ENCODE measurements at regions not wholly inside any gene's neighbourhood (a gene's known extent, or its start where the extent isn't known, plus 50 kb on each side); places are given as distances from the start of the nearest gene placed in this dataset.

DNA sequence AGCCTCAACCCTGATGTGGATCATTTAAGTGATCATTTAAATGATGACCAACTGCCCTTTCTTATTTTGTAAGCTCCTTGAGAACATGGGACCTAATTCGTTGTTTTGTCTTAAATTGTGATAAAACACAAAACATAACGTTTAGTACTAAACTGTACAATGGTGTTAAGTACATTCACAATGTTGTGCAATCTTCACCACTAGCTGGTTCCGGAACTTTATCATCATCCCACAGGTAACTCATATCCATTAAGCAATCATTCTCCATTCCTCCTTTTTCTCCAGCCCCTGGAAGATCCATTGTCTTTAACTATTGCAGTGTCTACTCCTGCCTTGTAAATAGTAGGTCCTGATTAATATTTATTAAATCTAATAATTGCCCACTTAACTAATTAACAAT, 460.5 kb upstream of the BRINP1 start:
- DNase-seq (ENCODE audit: low read depth in 2 of 2) = no peak

DNA sequence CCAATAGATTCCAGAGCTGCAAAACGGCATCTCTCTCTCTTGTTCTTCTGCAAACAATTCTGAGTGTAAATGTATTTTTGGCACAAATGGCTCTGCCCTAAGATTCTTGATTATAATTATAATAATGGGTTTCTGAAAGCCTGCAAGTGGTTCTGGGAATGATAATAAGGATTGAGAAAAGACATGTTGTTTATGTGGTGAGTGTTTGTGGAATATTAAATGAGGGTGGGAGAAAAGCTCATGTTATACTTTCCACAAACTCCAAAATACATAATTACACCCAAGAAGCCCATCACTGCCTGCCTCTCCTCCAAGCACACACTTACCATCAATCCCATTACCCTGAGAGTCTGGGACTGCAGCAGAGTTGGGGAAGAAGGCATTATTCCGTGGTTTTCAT, 460.0 kb upstream of the BRINP1 start:
- no peak for DNase-seq (ENCODE audit: low read depth in 2 of 2)

DNA sequence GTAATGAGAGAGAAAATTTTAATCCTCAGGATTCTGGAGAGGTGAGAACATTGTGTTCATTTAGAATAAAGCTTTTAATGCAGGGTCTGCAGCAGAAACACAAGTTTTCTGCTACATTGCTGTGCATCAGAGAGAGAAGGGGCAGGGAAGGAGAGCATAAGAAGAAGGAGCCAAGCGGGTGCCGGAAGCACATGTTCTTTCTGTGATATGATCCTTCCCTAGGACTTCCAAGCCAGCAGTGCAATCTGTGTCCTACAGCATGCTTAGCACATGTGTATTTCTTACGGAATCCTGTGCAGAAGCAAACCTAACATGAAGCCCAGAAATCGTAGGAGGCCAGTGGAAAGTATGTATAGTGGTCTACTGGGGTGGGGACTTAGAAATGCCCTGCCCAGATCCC, 458.3 kb upstream of the BRINP1 start:
- DNase-seq (ENCODE audit: low read depth in 2 of 2) = no peak

DNA sequence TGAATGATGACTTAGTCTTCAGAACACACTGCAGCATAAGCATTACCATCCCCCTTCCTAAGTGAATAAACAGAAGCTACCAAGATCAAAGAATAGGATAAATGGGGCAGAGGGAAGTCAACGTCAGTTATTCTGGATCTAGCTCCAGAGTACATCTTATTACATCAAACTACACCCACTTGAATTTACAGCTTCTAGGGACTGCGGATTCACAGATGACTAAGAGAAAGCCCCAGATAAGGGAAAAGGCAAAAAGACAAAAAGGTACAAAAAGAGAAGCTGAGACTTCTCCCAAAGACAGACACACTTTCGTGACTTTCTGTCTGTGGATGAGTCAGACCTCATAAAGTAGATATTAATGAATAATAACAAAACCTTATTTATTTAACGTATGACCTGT, 457.9 kb upstream of the BRINP1 start:
- DNase-seq (ENCODE audit: low read depth in 2 of 2) = no peak

DNA sequence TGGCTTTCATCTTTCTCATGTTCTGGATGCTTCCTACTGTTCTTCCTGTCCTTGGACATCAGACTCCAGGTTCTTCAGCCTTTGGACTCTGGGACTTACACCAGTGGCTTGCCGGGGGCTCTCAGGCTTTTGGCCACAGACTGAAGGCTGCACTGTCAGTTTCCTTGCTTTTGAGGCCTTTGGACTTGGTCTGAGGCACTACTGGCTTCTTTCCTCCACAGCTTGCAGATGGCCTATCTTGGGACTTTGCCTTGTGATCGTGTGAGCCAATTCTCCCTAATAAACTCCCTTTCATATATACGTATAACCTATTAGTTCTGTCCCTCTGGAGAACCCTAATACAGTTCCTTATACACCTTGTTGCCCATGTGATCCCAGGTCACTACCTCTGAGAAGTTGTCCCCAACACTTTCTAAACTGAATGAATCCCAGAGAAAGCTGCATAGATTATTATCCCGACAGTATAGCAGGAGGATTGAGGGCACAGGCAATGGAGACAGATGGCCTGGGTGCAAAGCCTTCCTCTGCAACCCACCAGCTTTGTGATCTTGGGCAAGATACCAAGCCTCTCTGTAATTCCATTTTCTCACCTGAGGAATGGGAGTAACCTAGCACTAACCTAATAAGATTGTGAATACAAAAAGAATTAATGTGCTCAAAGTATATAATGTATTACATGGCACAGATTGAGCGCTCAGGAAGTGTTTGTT, 449.6 kb upstream of the BRINP1 start:
- DNase-seq (ENCODE audit: low read depth in 2 of 2) = no peak

DNA sequence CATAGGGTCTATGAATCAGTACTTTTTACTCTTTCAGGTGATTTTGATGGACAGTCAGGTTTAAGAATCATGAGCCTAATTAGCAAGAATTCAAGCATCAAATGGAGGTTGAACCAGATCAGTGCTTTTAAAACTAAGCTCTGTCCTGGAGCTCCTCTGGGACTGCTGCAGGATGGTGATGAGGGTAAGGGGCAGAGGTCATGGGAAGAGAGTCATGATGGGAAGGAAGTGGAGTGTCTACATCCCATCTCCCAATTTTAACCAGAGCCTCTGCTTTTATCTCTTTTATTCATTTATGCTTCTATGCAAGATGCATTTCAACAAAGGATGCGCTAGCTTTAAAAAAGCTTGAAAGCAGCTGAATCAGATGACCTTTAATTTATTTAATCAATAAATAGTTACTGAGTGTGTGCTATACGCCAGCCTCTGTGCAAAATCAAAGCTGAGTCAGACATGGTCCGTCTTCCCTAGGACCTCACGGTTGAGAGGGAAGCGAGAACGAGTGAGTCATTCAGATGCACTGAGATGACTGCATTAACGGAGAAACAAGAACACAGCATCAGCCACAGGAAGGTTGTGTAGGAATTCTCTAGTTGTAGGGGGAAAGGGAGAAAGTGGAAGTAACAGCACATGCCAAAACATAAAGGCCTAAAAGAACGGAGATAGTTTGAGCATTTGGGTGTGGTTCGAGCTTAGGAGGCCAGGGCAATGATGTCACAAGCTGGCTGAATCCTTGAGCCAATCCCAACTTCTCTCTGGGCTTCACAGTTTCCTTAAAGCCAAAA, 441.6 kb upstream of the BRINP1 start:
- no peak for DNase-seq (ENCODE audit: low read depth in 2 of 2)

DNA sequence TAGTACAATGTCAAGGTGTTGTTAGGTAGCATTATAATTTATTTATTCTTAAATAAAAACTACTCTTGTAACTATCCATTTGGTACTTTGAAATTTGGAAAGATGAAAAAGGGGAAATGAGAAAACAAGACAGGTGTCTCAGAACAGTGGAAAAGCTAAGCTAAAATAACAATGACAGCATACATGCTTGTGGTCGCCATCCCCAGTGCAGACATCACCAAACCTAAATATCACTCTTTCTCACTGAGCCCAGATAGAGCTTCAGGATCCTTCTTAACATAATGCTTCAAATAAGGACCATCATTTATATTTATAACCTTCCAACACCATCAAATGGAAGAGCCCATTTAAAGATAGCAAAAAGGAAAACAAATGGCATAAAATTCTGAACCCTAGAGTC, 434.4 kb upstream of the BRINP1 start:
- DNase-seq (ENCODE audit: low read depth in 2 of 2) = no peak

DNA sequence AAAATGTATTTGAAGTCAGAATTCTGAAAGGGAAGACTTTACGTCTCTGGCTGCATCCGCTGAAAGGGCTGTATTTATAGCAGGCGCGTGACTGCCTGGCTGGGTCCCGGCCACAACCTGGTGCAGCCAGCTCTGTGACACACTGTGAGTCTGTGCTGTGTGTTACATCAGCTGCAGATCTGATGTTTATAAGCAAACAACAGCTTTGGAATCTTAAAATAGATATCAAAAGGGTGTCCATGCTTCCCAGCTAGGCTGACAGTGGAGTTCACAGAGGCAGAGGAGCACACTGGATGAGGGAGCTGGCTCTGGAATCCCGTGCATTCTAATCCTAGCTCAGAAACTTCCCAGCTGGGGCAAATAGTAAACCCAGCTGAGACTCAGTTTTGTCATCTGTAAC, 433.4 kb upstream of the BRINP1 start:
- DNase-seq (ENCODE audit: low read depth in 2 of 2) = no peak

DNA sequence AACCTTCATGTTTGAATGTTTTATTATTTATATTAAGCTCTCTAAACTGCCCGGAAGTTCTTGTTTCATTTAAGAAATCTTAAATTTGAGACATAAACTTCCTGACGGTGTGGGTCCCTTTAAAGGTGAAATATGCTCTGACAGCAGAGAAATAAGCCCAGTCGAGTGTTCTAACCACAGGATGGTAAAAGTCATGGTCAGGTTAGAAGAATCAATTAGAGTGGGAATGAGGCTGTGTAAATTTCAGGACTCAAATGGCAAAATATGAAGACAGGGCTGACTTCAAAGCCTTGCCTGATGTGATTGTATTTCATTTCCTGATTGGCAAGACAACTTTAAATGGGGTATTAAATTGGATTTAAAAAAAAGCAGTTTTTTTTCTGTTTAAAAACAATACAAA, 432.9 kb upstream of the BRINP1 start:
- DNase-seq (ENCODE audit: low read depth in 2 of 2) = no peak

DNA sequence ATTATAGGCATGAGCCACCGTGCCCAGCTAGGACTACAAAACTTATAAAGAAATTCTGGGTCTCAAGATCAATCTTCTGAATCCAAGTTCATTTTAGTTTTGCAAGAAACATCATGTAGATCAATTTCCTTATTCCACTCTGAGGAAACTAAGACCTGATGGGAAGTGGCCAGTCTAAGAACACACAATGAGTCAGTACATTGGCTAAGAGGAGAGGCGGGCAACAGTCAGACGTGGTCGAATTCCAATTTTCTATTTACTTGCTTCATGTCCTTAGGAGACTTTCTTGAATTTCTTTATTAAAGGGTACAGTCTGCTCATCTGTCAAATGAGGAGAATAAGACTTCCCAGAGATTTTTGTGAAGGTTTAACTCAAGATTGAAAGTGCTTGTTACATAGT, 432.1 kb upstream of the BRINP1 start:
- no peak for DNase-seq (ENCODE audit: low read depth in 2 of 2)

DNA sequence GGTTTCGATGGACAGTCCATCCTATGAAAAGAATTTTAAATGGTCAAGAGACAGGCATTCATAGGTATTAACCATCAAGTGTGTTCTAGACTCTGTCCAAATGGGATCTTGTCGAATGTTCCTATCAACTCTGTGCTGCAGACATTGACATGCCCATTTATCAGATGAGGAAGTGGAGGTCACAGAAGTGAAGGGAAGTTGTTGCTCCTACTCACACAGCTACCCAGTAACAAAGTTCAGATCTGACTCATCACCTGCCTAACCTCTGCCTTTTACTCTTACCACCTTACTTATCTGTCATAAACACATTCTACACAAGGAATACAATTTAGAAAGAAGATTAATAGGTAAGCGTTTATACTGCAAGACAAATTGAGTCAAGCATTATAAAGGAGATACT, 426.2 kb upstream of the BRINP1 start:
- no peak for DNase-seq (ENCODE audit: low read depth in 2 of 2)

DNA sequence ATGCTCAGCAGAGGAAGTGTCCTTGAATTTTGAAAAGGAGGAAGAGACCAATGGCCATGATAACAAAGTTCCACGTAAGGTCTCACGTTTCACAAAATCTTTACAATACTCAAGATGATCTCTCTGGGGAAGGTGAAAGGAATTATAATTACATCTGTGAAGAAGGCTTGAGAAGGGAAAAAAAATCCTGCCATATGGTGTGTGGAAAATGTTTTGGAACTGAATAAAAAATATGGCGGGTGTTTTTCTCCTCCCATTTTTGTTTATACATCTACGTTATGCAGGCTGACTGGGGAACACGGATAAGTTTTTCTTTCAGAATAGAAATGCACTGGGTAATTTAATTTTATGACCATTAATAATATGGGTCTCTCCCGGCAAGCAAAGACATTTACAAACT, 425.6 kb upstream of the BRINP1 start:
- no peak for DNase-seq (ENCODE audit: low read depth in 2 of 2)

DNA sequence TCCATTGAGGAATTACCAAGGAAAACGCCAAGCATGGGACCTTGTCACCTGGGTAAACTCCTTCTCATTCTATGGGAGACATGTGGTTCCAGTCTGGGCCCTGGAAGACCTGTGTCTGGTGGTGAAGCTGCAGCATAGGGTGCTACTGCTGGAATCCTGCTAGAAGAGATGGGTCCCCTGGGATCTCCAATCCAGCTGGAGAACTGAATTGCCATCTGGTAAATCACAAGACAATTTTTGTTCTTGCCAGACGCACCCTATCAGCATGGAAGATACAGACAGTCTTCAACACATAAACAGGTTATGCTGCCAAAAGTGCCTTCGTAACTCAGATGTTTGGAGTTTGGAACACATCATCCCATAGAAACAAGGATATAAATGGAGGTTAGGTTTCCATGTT, 424.0 kb upstream of the BRINP1 start:
- DNase-seq (ENCODE audit: low read depth in 2 of 2) = no peak

DNA sequence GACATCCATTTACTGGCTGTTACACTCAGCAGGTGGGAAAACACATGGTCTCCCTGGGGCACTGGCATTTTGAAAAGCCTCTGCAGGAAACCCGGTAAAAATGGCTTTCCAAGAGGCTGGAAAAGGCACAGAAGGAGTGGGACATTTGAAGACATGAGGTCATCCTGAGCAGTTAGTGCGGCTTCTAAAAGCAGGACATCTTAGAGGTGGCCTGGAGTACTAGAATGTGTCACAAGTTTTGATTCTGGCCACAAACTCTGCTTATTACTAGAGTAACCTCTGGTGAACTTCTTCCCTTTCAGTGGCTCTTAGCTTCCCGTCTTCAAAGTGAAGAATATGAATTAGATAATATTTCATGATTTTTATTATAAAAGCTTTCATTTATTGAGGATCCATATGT, 423.0 kb upstream of the BRINP1 start:
- DNase-seq (ENCODE audit: low read depth in 2 of 2) = no peak

DNA sequence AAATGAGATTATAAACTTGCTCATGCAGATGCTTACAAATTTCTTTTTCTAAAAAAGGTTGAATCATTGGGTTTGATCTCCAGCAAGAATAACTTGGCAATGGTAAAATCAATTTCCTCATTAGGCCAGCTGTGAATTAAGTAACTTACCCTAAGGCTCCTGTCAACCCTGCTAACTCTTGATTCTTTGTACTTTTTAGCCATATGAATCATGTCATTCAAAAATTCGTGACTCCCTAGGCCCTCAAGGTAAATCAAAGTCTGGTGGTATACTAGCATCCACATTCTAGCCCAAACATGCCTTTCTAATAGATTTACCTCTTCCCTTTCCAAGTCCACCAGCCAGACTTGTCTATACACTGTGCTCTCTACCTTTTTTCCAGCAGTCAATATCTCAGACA, 420.8 kb upstream of the BRINP1 start:
- no peak for DNase-seq (ENCODE audit: low read depth in 2 of 2)

DNA sequence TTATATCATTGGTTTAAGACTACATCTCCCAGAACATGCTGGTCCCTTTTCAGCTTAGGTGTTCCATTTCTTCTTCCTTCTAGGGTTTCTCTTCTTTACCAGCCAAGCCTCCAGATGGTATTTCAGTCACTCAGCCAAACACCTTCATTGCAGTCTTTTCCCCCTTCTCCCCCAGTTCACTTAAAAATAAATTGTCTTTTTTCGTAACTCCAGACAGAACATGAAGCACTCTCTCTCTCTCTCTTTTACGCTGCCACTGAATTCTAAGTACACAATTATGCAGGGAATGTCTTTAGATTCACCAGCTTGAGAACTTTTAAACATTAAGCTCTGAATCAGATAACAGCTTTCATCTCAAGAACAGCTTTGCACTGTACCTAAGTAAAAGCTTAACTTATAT, 419.7 kb upstream of the BRINP1 start:
- DNase-seq (ENCODE audit: low read depth in 2 of 2) = no peak

DNA sequence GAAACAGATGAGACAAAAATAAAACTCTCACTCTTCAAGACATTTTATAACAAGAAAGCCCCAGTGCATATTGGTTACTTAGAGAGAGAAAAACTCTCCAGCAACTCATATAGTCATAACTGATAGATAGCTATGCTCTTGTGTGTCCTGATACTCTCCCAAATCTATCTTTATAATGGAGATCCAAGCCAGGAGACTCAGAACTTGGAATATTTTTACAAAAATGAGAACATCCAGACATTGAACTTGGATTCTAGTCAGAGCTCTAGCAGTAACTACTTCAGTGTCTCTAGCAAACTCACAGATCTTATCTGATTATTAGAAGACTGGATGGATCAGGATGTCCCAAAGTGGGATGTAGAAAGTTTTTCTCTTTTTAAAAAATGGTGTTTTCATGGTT, 412.7 kb upstream of the BRINP1 start:
- DNase-seq (ENCODE audit: low read depth in 2 of 2) = no peak

DNA sequence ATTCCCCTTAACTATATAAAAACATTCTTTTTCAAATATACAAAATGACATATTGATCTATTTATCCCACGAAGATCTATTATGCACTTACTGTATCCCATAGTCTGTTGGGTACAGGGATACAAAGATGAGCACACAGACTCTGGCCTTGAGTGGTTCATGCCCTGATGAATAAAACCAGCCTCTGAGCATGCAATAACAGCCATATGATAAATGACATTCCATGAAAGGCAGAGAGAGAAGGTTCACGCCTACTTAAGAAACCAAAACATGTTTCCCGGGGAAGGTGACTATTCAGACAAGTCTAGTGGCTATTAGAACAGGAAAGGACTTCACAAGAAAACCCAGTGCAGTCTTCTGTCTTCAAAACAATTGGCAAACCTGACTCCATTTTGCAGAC, 406.2 kb upstream of the BRINP1 start:
- no peak for DNase-seq (ENCODE audit: low read depth in 2 of 2)

DNA sequence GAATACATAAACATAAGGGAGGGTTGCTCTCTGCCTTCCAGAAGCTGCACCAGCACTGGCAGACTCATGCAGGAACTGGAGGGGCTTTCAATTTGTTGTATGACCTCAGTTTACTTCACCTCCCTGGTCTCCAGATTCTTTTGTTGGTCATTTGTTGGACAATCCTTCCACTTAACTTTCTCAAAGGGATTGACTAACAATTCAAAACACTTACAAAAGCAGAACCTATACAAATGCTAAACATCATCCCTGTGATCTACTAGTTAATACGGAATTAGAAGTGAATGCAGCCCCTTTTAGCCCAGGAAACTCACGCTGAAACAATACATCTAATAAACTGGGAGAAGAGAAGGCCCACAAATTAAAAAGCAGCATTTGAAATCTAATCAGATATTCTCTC, 404.6 kb upstream of the BRINP1 start:
- DNase-seq (ENCODE audit: low read depth in 2 of 2) = no peak

DNA sequence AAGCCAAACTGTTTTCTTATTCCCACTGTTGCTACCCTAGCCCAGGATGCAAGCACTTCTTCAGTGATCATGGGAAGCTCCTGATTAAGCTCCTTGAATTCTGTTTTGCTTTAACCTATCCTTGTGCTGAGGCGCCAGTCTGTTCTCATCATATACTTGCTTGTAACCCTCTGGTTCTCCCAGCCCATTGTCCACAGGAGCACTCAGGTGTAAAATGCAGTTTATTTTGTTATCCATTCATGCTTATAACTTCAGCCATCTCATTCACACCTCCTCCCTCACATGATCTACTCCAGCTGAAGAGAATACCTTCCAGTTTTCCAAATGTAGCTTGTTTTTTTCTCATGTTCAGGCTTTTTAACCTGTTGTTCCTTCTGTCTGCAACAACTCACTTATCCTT, 402.1 kb upstream of the BRINP1 start:
- DNase-seq (ENCODE audit: low read depth in 2 of 2) = no peak

DNA sequence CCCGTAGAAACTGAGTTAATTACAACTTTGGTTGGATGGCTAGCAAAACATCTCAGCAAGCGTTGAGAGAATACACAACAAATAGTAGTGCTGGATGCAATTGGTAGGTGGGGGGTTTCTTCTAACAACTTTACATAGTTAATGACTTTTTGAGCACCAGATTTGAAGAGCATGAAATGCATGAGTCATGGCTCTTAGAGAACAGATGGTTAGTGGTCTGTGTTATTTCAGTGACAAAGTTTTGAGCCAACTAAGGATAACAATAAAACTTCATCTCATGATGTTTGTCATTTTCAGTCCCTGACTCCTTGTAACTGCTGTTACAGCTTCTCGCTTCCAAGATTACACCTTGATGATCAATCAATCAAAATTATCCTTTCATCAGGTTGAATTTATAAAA, 399.0 kb upstream of the BRINP1 start:
- no peak for DNase-seq (ENCODE audit: low read depth in 2 of 2)

DNA sequence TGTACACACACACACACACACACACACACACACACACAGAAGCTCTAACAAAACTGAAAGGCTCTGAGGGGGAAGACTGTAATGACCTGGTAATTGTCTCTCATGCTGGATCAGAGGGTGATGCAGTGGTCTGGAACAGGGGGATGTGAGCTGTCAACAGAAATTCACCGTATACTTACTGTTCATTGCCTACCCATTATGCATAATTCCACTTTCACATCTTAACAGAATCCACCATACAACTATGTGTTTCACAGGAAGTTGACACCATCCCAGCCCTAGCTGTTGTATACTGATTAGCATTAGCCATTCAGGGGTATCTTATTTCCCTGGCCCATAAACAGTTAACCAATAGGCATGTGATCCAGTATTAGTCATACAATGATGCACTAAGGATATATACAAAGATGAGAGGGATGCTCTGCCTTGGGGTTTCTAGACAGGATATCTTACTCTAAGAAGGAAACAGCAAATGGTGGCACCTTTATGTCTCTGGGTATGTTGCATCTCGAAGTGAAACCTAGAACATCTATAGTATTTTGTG, 396.5 kb upstream of the BRINP1 start:
- DNase-seq (ENCODE audit: low read depth in 2 of 2) = no peak

DNA sequence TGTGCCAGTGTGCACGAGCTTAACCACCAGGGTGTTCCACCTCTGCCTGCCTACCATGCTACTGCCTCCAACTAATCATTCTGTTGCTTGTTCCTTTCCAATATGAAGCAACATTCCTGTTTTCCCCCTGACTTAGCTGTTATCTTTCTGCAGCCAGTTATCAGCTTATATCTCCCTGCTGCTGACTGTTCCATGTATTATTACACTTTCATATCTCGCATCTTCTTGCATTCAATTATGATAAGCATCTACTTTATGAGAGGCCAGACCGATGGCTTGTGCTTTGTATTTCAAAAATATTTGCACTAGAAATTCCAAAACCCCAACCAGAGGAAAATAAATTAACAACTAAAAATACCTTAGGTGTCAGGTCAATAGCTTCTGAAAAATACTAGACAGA, 394.0 kb upstream of the BRINP1 start:
- no peak for DNase-seq (ENCODE audit: low read depth in 2 of 2)

All from stimulated activated CD4-positive, alpha-beta T cell treated with anti-CD3 and anti-CD28 coated beads, Interleukin-4, amount 100 ng/mL, for 48 hours (primary cell).